Left forelimb (tissue), 1 donor: ENCODE measurements at regions not wholly inside any gene's neighbourhood (a gene's known extent, or its start where the extent isn't known, plus 50 kb on each side); places are given as distances from the start of the nearest gene placed in this dataset.
"Not testable (repeated sequence)": the region's sequence is repeated elsewhere in the genome, so short reads cannot be mapped to it uniquely, and the experiment has no call there.

Experiments
- DNase-seq: peaks from one replicate; pipeline ENCODE4 v3.0.0-alpha.2; 2018; ENCODE audit warnings: low spot score

- DNase-seq: no peak
Observed at GRCh38 chr20:40634891-40635290, 54.1 kb downstream of the MAFB start.

GRCh38 chr20:40633123-40633850 lies 55.7 kb downstream of the MAFB start:
- DNase-seq: no peak

- DNase-seq: no peak
Observed at GRCh38 chr20:40632346-40632976, 56.6 kb downstream of the MAFB start.

GRCh38 chr20:40631119-40631631 lies 57.9 kb downstream of the MAFB start:
- DNase-seq: no peak

GRCh38 chr20:40630713-40631112 lies 58.3 kb downstream of the MAFB start:
- DNase-seq: no peak

- DNase-seq: no peak
Observed at GRCh38 chr20:40630099-40630498, 58.9 kb downstream of the MAFB start.

- DNase-seq: no peak
Observed at GRCh38 chr20:40628877-40629276, 60.2 kb downstream of the MAFB start.

GRCh38 chr20:40619053-40619452 lies 70.0 kb downstream of the MAFB start:
- DNase-seq: not testable (repeated sequence)

GRCh38 chr20:40617594-40617993 lies 71.4 kb downstream of the MAFB start:
- DNase-seq: no peak

- DNase-seq: no peak
Observed at GRCh38 chr20:40612837-40613236, 76.2 kb downstream of the MAFB start.

GRCh38 chr20:40612247-40612646 lies 76.8 kb downstream of the MAFB start:
- DNase-seq: no peak

GRCh38 chr20:40610730-40611129 lies 78.3 kb downstream of the MAFB start:
- no peak for DNase-seq

GRCh38 chr20:40607927-40608326 lies 81.1 kb downstream of the MAFB start:
- DNase-seq: no peak

GRCh38 chr20:40606660-40607059 lies 82.4 kb downstream of the MAFB start:
- DNase-seq: no peak

- no peak for DNase-seq
Observed at GRCh38 chr20:40606237-40606636, 82.8 kb downstream of the MAFB start.

GRCh38 chr20:40604416-40604815 lies 84.6 kb downstream of the MAFB start:
- DNase-seq: no peak

- DNase-seq: no peak
Observed at GRCh38 chr20:40603057-40603651, 85.9 kb downstream of the MAFB start.

GRCh38 chr20:40602381-40602780 lies 86.7 kb downstream of the MAFB start:
- DNase-seq: no peak

GRCh38 chr20:40600441-40601219 lies 88.4 kb downstream of the MAFB start:
- DNase-seq: no peak

GRCh38 chr20:40599987-40600386 lies 89.0 kb downstream of the MAFB start:
- no peak for DNase-seq

GRCh38 chr20:40592941-40593340 lies 96.1 kb downstream of the MAFB start:
- DNase-seq: no peak

- DNase-seq: no peak
Observed at GRCh38 chr20:40591536-40591935, 97.5 kb downstream of the MAFB start.
